ENCODE measurements at regions not wholly inside any gene's neighbourhood (a gene's known extent, or its start where the extent isn't known, plus 50 kb on each side); places are given as distances from the start of the nearest gene placed in this dataset.

GRCh38 chr10:10811562-10811961 is 206.1 kb upstream of the CELF2 start:
- Mint-ChIP-seq H3K4me1 (ENCODE audit: low read depth) (peaks cover 11% of the 10 kb centered on the region), H3K27me3 (peaks cover 60% of the 10 kb centered on the region), H3K27ac (no peak overlapping the region), H3K36me3 (ENCODE audit: insufficient read depth) (no peaks in the 10 kb centered on the region), H3K9me3 (ENCODE audit: low read depth) (no peaks in the 10 kb centered on the region), H3K4me3 (ENCODE audit: low read depth) (no peak overlapping the region)
- DNase-seq (ENCODE audit: low spot score, unreplicated experiment): no peak
- no peak for TF ChIP-seq CTCF (IDR thresholded peaks at IDR 0.05; ENCODE audit: unreplicated experiment)

GRCh38 chr10:10813656-10814055 is 204.0 kb upstream of the CELF2 start:
- H3K4me3 Mint-ChIP-seq (ENCODE audit: low read depth): no peak overlapping the region
- no peaks in the 10 kb centered on the region for H3K36me3 Mint-ChIP-seq (ENCODE audit: insufficient read depth)
- TF ChIP-seq CTCF (IDR thresholded peaks at IDR 0.05; ENCODE audit: unreplicated experiment): no peak
- no peak for DNase-seq (ENCODE audit: low spot score, unreplicated experiment)
- H3K9me3 Mint-ChIP-seq (ENCODE audit: low read depth): no peaks in the 10 kb centered on the region
- peaks cover 3% of the 10 kb centered on the region for H3K4me1 Mint-ChIP-seq (ENCODE audit: low read depth)
- no peak overlapping the region for H3K27ac Mint-ChIP-seq
- peaks cover 53% of the 10 kb centered on the region for H3K27me3 Mint-ChIP-seq

GRCh38 chr10:10814069-10814468 is 203.6 kb upstream of the CELF2 start:
- H3K4me3 Mint-ChIP-seq (ENCODE audit: low read depth): no peak overlapping the region
- H3K27ac Mint-ChIP-seq: no peak overlapping the region
- no peaks in the 10 kb centered on the region for H3K36me3 Mint-ChIP-seq (ENCODE audit: insufficient read depth)
- H3K27me3 Mint-ChIP-seq: peaks cover 51% of the 10 kb centered on the region
- TF ChIP-seq CTCF (IDR thresholded peaks at IDR 0.05; ENCODE audit: unreplicated experiment): no peak
- DNase-seq (ENCODE audit: low spot score, unreplicated experiment): no peak
- H3K9me3 Mint-ChIP-seq (ENCODE audit: low read depth): no peaks in the 10 kb centered on the region
- peaks cover 3% of the 10 kb centered on the region for H3K4me1 Mint-ChIP-seq (ENCODE audit: low read depth)

GRCh38 chr10:10816447-10816846 is 201.2 kb upstream of the CELF2 start:
- Mint-ChIP-seq H3K4me1 (ENCODE audit: low read depth) (peaks cover 2% of the 10 kb centered on the region), H3K27me3 (peaks cover 33% of the 10 kb centered on the region), H3K36me3 (ENCODE audit: insufficient read depth) (no peaks in the 10 kb centered on the region), H3K27ac (no peak overlapping the region), H3K9me3 (ENCODE audit: low read depth) (peaks cover 7% of the 10 kb centered on the region), H3K4me3 (ENCODE audit: low read depth) (no peak overlapping the region)
- no peak for DNase-seq (ENCODE audit: low spot score, unreplicated experiment)
- TF ChIP-seq CTCF (IDR thresholded peaks at IDR 0.05; ENCODE audit: unreplicated experiment): no peak

DNA sequence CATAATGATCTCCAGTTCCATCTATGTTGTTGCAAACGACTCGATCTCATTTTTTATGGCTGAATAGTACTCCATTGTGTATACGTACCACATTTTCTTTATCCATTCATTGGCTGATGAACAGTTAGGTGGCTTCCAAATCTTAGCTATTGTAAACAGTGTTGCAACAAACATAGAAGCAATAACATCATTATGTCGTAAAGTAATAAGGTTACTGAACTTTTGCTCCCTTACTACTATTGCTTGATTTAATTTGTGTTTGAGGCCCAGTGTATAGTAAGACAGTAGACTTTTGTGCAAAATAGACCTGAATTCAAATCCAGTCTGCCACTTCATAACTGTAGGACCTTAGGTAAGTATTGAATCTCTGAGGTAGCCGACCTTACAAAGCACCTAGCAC is 200.1 kb upstream of the CELF2 start:
- Mint-ChIP-seq H3K4me3 (ENCODE audit: low read depth) (no peak overlapping the region), H3K27me3 (peaks cover 28% of the 10 kb centered on the region), H3K9me3 (ENCODE audit: low read depth) (peaks cover 7% of the 10 kb centered on the region), H3K27ac (no peak overlapping the region), H3K36me3 (ENCODE audit: insufficient read depth) (no peaks in the 10 kb centered on the region), H3K4me1 (ENCODE audit: low read depth) (peaks cover 2% of the 10 kb centered on the region)
- no peak for TF ChIP-seq CTCF (IDR thresholded peaks at IDR 0.05; ENCODE audit: unreplicated experiment)
- no peak for DNase-seq (ENCODE audit: low spot score, unreplicated experiment)

Measured in progenitor cell of endocrine pancreas (in vitro differentiated cells).